ENCODE measurements at regions not wholly inside any gene's neighbourhood (a gene's known extent, or its start where the extent isn't known, plus 50 kb on each side); places are given as distances from the start of the nearest gene placed in this dataset.

DNA sequence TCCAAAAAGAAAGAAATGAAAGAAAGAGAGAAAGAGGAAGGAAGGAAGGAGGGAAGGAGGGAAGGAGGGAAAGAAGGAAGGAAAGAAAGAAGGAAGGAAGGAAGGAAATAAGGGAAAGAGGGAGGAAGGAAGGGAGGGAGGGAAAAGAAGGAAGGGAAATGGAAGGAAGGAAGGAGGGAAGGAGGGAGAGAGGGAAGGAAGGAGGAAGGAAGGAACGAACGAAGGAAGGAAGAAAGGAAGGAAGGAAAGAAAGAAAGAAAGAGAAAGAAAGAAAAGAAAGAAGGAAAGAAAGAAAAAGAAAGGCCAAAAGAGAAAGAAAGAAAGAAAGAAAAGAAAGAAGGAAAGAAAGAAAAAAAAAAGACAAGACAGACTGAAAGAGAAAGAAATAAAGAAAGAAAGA, 263.9 kb upstream of the ATP10B start:
- DNase-seq: no peak

DNA sequence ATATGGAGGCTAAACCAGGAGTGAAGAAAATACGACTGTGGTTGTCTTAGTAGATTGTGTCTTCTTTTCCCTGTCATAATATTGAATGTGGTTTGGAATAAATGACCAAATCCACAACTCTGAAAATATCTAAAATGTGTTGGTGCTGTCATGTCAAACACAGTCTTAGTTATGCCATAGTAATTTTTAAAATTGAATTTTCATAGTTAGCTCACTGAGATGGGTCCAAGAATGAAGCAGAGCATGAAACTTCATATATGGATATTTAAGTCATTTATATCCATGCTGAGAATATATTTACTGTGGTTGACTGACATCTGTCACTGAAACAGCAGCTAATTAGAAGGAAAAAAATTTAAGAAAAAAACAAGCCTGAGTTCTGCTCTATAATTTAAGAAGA, 260.4 kb upstream of the ATP10B start:
- no peak for DNase-seq

DNA sequence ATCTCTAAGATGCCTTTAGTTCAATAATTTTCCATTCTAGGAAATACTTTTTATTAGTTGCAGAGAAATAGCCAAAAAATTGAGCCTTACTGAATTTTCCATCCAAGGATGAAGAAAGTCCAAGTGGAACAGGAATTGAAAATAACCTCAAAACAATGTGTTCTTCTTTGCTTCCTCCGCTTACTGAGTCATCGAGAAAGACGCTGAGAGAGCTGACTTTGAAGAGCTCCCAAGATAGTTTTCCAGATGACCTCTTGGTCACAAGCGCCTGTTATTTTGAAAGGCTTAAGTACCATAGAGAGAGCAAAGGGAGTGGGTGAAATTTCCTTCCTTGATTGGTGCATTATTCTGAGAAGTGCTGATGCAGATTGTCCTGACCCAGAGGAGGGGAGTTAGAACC, 253.5 kb upstream of the ATP10B start:
- DNase-seq: no peak

DNA sequence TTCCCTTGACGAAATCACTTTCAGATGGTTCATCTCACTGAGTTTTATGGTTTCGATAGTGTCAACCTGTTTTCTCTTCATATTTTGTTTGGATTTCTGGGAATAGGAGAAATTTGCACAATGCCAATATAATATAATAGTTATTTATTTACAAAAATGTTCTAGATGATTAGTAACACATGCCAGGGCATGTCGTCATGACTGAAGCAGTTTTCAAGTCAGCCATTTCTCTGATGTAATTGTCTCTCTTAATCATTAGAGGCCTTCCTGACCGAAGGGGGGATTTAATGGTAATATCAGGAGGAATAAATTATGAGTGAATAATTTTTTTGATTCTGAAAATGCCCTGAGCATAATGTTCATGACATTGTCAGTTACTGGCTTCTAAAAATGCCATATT, 246.5 kb upstream of the ATP10B start:
- DNase-seq: no peak

DNA sequence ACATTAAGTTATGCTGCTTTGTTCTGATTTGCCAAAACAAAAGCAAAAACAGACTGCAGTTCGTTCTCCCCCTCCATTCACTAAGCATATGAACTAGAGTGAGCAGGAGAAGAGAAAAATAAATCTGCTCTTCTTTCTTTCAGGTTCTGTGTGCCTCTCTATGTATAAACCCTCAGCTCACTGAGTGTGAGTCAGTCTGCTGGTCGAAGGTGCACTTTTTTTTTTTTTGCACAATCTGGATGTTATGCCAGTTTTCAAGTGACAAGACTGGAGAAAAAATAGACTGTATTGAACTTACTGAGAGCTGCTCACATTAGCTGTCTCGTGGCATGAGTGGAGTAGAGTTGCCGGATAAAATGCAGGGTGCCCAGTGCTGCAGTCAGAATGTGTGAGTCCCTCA, 244.6 kb upstream of the ATP10B start:
- no peak for DNase-seq

DNA sequence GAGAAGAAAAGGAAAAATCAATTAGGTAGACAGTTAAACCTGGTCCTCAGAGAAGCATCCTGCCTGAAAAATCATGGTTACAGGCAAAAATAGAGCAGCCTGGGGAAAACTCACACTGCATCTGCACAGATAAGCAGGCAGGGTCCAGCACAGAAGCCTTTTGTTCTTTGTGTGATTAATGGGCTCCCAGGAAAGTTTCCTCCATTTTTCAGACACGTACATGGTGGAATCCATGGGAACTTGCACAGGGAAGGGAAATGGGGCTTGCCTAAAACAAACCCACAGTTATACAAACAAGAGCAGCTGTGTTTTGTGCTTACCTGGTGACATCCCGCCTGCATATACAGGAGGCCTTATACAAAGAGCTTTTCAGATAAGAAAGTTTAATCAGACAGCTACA, 243.9 kb upstream of the ATP10B start:
- DNase-seq: no peak

DNA sequence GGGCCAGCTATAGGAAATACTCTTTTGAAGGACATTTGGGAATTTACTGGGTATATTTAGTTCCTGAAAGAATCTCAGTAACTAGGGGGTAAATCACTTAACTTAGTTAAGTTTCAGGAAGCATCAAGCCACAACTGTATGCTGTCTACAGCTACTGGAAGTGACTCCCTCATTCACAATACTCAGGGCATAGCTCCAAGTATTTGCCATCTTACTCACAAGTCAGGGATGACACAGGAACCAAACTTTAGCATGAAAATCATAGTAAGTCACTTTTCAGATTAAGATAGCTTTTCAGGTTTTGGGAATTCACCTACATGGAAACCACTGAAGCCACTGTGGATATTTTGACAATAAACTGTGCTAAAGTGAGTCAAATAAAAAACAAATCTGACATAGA, 242.4 kb upstream of the ATP10B start:
- no peak for DNase-seq

DNA sequence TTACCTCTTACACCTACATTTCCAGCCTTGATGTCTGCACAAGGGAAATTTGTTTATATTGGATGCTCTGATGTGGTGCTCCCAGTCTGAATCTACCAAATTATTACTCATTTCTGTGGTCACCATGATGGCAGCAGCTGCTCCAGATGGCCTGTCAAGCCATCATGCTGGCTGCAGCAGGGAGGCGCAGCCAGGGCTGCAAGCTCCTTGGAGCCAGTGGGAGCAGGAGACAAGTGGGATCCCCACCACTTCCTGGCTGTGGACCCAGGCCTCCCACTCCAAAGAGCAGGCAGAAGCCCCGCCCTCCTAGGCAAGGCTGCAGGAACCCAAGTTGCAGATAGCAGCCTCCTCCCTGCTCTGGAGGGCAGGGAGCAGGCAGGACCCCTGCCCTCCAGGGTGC, 241.1 kb upstream of the ATP10B start:
- no peak for DNase-seq

DNA sequence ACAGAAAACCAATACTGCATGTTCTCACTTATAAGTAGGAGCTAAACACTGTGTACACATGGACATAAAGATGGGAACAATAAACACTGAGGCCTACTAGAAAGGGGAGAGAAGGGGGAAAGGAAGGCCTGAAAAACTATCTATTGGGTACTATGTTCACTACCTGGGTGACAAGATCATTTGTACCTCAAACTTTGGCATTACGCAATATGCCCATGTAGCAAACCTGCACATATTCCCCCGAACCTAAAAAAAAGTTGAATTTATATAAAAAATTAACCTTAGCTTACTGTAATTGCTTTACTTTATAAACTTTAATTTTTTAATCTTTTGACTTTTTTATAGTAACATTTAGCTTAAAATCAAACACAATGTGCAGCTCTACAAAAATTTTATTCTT, 237.6 kb upstream of the ATP10B start:
- DNase-seq: no peak

DNA sequence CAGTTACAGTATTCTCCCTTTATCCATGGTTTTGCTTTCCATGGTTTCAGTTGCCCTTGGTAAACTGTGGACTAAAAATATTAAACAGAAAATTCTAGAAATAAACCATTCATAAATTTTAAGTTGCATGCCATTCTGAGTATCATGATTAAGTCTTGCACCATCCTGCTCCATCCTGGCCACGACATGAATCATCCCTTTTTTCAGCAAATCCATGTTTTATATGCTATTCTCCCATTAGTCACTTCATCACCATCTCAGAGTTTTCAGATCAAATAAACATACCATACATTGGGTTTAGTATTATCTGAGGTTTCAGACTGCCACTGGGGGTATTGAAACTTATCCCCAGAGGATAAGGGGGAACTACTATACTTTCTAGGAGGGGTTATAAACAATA, 234.4 kb upstream of the ATP10B start:
- no peak for DNase-seq

DNA sequence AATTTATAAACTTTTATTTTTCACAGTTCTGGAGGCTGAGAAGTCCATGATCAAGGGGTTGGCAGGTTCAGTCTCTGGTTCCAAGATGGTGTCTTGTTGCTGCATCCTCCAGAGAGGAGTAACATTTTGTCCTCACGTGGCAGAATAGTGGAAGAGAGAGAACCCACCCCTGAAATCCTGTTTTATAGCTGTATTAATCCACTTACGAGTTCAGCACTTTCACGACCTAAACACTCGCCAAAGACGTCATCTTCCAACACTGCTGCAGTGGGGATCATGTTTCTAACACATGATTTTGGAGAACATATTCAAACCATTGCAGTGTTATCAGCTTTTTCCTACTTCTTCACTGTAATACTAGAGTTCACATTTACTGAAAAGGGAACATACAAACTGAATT, 233.0 kb upstream of the ATP10B start:
- no peak for DNase-seq

DNA sequence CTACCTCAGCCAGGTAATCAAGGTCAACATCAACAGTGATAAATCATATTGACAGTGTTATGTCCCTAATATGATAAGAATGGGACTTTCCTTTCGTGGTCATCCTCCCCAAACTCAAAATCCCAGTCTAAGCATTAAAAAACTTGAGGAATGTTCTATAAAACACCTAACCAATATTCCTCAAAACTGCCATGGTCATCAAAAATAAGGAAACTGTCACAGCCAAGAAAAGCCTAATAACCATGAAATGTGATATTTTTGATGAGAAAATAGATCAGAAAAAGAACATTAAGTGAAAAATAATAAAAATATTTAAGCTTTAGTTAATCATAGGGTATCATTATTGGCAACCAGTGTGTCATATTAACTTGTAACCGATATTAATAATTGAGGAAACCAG, 232.1 kb upstream of the ATP10B start:
- no peak for DNase-seq

DNA sequence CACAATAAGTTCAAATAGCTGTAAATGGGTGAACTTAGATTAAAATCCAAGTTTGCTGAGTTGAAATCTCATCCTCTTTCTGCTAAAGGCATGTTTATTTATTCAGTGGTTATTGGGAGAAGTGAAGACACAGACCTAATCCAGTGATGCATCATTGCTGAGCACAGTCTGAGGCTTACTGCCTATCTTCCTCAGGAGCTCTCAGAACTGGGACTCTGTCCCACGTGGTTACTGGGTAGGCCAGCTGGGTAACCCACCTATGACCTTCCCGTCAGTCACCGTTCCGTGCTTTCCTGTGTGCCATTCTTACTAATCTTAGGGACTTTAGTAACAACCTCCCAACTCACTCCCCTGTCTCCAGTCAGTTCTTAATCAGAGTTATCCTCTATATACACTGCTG, 226.8 kb upstream of the ATP10B start:
- DNase-seq: no peak

DNA sequence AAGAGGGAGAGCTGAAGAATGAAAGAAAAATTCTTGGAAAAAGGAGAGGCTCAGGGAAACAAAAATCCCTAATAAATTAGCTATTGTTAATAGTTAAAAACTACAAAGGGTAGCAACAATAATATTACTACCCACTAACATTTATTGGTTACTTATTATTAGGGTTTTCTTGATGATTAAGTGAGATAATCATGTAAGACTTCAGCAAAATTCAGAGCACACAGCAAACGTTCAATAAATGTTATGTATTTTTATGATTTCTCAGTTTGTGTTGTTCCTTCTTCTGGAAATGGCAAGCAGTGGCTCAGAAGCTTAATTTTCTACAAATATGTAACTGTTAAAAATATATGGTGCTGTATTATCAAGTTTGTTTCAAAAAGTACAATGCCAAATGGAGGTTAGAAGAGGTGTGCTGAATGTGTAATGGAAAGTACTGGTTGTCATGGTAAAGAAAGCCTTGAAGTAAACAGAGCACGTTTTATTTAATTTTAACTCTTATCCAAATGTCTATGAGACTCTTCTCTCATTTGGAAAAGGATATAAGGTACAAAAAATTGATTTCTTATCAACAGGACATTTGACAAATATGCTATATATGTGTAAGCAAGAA, 226.0 kb upstream of the ATP10B start:
- no peak for DNase-seq

DNA sequence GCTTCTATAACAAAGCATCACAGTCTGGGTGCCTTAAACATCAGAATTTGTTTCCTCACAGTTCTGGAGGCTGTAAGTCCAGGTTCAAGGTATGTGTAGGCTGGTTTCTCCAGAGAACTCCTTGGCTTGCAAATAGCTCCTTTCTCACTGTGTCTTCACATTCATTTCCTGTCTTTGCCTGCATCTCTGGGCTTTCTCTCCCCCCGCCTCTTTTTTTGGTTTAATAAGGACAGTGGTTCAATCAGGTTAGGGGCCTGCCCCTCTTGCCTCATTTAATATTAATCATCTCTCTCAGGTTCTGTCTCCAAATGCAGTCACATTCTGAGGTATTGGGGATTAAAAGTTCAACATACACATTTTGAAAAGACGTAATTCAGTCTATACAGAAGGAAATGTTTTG, 225.5 kb upstream of the ATP10B start:
- DNase-seq: no peak

DNA sequence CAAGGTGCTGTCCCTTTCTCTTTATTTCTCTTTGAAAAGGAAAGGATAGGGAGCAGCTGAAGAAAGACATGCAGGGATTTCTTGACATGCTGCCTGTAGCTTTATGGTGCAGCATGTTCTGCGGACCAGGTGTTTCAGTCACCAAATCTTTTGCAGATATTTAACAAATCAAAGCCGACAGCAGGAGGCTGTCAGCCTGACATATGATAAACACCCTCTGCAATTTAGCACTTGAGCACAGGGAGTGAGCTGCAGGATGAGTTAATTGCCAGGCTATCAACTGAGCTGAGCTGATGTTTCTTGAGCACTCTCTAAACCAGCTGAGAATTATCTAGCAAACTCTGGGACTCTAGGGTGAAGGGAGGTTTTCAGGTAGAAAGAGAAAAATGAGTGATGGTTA, 212.8 kb upstream of the ATP10B start:
- no peak for DNase-seq

DNA sequence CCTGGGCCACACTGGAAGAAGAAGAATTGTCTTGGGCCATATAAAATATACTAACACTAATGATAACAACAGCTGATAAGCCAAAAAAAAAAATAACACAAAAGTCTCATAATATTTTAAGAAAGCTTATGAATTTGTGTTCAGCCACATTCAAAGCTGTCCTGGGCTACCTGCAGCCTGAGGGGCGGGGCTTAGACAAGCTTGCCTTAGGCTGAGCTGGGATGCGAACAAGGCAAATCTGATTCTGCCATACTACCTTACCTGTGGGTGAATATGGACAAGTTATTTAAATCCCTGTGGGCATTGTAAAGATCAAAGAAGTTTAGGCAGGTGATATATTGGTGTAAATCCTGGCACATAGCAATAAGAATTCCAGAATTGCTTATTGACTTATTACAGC, 212.3 kb upstream of the ATP10B start:
- no peak for DNase-seq

DNA sequence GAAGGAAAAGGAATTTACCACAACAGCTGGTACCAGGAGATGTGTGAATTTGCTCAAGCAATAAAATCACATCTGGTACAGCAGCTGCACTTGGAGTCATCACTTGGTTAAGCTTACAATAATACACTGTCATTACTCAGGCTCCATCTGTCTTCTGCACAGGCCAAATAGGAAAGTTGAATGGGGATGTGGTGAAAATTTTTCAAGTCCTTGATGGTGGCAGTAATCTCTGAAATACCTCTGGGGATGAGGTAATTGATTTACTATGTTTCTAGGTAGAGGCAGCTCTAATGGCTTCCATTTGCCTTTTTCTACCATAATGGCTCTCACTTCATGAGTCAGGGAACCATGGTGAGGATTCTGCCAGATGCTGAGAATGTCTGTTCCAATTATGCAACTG, 206.8 kb upstream of the ATP10B start:
- no peak for DNase-seq

DNA sequence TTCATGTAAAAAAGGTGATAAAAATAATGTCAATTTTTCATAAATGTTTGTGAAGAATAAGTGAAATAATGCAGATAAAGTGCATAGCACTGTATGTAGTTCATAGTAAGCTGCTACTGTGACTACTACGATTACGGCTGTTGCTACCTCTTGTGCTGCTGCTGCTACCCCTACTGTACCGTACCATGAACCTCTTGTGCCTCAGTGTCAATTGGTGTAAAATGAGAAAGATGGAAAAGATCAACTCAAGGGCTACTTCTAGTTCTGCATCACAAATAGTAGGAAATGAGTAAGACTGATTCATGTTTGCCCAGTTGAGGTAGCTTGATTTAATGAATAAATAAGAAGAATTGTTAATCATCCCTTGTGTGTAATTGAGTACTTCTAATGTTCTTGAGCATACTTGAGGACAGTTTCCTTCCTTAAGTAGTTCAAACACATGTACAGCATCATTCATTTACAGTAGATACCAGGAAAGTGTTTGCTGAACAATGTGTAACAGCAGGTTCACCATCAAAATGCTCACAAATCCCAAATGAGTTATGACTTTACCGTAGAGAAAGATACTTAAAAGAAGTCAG, 200.0 kb upstream of the ATP10B start:
- no peak for DNase-seq

DNA sequence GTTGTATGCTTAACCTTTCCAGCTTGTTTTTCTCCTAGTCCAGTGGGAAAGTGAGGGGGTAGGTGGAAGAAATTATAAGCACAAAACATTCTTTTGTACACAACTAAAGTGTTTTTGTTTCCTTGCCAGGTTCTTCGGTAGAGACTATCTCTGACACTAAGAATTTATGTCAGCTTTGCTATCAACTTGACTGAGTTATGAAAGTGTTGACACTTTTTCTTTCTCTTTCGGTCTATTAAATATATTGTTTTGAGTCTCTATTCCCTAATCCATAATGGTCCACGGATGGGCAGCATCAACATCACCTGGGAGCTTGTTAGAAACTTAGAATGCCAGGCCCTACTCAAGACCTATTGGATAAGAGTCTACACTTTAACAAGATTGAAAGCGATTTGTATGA, 195.0 kb upstream of the ATP10B start:
- no peak for DNase-seq

DNA sequence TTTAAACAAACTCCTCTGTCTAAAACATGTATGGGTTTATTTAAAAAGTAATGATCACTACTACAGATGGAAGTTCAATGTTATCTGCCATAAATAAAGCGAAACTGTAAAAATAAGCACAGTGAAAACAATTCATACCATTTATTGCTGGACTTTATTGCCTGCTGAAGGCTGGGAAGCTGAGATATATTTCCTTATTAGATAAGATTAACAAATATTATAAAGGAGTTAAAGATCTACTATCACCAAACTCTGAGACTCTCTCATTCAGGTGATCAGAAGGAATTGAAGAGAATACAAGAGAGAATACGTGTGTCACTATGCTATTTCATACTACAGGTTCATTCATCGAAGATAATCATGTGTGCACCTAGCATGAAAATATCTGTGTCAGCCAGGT, 190.9 kb upstream of the ATP10B start:
- no peak for DNase-seq

DNA sequence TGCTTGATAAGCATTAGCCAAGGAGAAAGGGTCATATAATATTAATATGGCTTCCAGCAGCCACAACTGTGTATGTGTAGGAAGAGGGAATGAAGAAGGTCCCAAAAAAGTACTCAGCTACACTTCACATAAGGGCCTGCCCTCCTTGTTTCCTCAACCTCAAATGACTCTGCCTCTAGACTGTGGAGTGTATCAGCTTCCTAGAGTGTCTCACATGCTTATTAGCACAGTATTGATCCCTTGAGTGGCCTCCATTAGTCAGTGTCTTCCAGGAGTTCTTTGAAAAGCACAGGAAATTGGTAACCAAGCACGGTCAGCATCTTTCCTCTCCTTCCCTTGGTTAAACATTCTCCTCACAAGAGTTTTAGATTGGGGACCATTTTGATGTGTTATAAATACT, 190.4 kb upstream of the ATP10B start:
- DNase-seq: no peak

DNA sequence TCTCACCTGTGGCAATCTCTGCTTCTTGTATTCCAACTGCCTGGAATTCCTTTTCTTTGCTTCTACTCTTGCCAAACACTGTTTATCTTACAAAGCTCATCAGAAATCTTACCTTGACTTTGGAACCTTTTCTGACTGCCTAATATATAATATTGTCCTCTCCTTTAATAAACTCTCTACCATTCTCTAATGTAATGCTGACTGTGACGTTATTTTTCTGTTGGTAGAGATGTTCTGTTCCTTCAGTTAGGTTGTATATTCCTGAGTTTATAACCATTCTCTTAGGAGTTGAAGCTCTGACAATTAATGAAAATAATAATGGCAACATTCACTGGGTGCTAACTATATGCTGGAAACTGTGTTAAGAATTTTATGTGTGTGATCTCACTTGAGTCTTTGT, 188.8 kb upstream of the ATP10B start:
- DNase-seq: no peak

DNA sequence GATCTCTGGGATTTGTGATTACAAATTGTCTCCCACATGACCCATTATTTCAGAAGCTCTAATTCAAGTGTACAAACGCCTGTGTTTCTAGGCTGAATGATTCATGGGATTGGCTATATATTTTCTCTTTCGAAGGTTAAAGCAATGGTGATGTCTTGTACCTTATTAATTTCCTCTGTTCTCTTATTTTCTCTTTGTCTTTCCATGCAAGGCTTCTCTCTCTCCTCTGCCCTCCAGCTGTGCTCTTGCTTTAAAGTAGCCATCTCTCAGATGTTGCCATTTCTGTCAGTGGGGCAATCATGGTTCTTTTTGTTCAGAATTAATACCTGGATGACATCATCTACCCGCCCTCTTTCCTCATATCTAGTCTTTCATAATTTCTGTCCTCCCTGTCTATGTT, 184.3 kb upstream of the ATP10B start:
- no peak for DNase-seq

DNA sequence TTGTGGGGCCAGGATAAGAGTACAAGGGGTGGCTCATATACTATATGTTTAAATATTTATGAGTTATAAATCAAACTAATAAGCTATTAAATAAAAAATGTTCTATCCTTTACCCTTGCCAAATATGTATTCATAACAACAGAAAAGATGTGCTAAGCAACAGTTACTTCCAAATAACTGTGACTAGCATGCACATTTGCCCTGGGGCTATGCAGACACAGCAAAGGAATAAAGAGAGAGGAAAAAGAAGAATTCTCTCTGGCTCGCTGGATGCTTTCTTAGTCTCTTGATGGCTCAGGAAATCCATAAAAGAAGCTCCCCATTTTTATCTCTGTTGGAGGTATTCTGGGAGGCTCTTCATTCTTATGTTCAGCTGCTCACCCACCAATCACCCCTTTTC, 182.4 kb upstream of the ATP10B start:
- no peak for DNase-seq

DNA sequence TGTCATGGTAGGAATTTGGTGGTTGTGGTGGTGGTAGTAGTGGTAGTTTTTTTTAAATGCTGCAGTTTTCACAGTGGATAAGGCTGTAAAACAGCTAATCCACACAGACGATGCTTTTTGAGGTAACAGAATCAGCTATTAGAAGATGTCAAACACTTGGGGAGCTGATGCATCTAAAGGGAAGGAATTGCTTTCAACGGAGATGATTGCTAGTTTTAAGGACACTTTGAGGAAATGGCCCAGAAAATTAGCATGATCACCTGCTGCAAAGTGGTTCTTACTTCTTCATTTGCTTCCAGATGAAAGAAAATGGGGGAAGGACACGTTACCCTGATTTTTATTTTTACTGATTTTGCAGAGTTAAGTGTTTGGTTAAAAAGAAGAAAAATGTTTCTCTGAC, 178.2 kb upstream of the ATP10B start:
- DNase-seq: no peak

Measured in hematopoietic multipotent progenitor cell treated with erythropoietin and hydrocortisone succinate and interleukin-3 and kit ligand, for 4 days (in vitro differentiated cells).